Sigmoid colon (tissue), 4 donors: ENCODE measurements at regions not wholly inside any gene's neighbourhood (a gene's known extent, or its start where the extent isn't known, plus 50 kb on each side); places are given as distances from the start of the nearest gene placed in this dataset.

Experiments
- CTCF ChIP-seq, 4 experiments: fragments of 450-650 bp in 3 of 4; fragments of 200-600 bp in 1 of 4; IDR thresholded peaks; one replicate each; pipeline ENCODE4 v1.5.1; 2016 to 2019; ENCODE audit warnings: antibody characterized with exemption in 4 of 4, mild to moderate bottlenecking in 3 of 4, moderate library complexity in 2 of 4
- POLR2A ChIP-seq, 2 donors: fragments of 450-650 bp; IDR thresholded peaks; one replicate each; pipeline ENCODE4 v1.6.1; 2016; ENCODE audit warnings: antibody characterized with exemption in 2 of 2, mild to moderate bottlenecking in 2 of 2, moderate library complexity in 2 of 2
- POLR2AphosphoS5 ChIP-seq, 4 donors: sonication (generic); formaldehyde crosslinking; IDR thresholded peaks; one replicate each; pipeline ENCODE4 v1.6.1; 2017; ENCODE audit warnings: antibody characterized with exemption in 4 of 4

GRCh38 chr2:83900862-83901261, 558.2 kb downstream of the SUCLG1 start:
- TF ChIP-seq POLR2A (IDR thresholded peaks at IDR 0.05) (no peak), CTCF (IDR thresholded peaks at IDR 0.05) (no peak), POLR2AphosphoS5 (IDR thresholded peaks at IDR 0.05) (no peak)
